Ovary (tissue), 3 donors: ENCODE measurements at regions not wholly inside any gene's neighbourhood (a gene's known extent, or its start where the extent isn't known, plus 50 kb on each side); places are given as distances from the start of the nearest gene placed in this dataset.

ENCODE experiments used
- EP300 ChIP-seq: sonication (generic); formaldehyde crosslinking; IDR thresholded peaks from one replicate; pipeline ENCODE4 v1.6.1; 2017; ENCODE audit warnings: antibody characterized with exemption
- TF ChIP-seq, protein P1 (sequence below), 3 donors: fragments of 450-650 bp in 2 of 3; fragments of 200-600 bp in 1 of 3; IDR thresholded peaks; one replicate each; pipeline versions ENCODE4 v1.5.1 to v1.8.0; 2016 to 2022; ENCODE audit warnings: antibody characterized with exemption in 3 of 3, mild to moderate bottlenecking in 1 of 3
- donor health status: DM: no; HTN: no; CAD: no.

DNA sequence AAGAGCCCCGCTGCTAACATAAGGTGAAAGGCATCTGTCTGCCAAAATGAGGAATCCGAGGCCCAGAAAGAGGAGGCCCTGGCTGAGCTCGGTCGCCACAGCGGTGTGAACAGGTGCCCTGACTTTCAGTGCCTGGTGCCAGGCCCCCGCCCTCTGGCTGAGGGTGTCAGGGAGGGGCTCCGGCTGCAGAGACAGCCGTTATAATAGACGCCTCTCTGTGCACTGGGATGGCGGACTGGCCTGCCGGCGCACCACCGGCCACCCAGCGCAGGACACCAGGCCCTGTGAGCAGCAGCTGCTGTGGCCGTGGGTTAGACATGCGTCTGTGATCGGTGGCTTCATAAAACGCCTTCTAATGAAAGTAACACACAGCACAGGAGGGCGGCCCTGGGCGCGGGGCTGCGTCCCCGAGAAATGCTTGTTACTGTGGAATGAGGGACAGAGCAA lies 51.4 kb upstream of the ACTRT2 start:
- TF ChIP-seq, protein P1, sequence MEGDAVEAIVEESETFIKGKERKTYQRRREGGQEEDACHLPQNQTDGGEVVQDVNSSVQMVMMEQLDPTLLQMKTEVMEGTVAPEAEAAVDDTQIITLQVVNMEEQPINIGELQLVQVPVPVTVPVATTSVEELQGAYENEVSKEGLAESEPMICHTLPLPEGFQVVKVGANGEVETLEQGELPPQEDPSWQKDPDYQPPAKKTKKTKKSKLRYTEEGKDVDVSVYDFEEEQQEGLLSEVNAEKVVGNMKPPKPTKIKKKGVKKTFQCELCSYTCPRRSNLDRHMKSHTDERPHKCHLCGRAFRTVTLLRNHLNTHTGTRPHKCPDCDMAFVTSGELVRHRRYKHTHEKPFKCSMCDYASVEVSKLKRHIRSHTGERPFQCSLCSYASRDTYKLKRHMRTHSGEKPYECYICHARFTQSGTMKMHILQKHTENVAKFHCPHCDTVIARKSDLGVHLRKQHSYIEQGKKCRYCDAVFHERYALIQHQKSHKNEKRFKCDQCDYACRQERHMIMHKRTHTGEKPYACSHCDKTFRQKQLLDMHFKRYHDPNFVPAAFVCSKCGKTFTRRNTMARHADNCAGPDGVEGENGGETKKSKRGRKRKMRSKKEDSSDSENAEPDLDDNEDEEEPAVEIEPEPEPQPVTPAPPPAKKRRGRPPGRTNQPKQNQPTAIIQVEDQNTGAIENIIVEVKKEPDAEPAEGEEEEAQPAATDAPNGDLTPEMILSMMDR (IDR thresholded peaks at IDR 0.05) = no peak
- no peak for TF ChIP-seq EP300
